22Rv1 (cell line): ENCODE measurements at regions not wholly inside any gene's neighbourhood (a gene's known extent, or its start where the extent isn't known, plus 50 kb on each side); places are given as distances from the start of the nearest gene placed in this dataset.

Experiments
- H3K27ac ChIP-seq: fragments of 450-650 bp; 2 replicates; pipeline ENCODE4 v1.5.1; 2017
- ZFX ChIP-seq: fragments of 450-650 bp; IDR thresholded peaks from 2 replicates; pipeline ENCODE4 v1.6.1; 2017; ENCODE audit warnings: antibody characterized with exemption, borderline replicate concordance
- TF ChIP-seq, protein P1 (sequence below): fragments of 450-650 bp; IDR thresholded peaks from 2 replicates; pipeline ENCODE4 v1.5.1; 2017; ENCODE audit warnings: mild to moderate bottlenecking

DNA sequence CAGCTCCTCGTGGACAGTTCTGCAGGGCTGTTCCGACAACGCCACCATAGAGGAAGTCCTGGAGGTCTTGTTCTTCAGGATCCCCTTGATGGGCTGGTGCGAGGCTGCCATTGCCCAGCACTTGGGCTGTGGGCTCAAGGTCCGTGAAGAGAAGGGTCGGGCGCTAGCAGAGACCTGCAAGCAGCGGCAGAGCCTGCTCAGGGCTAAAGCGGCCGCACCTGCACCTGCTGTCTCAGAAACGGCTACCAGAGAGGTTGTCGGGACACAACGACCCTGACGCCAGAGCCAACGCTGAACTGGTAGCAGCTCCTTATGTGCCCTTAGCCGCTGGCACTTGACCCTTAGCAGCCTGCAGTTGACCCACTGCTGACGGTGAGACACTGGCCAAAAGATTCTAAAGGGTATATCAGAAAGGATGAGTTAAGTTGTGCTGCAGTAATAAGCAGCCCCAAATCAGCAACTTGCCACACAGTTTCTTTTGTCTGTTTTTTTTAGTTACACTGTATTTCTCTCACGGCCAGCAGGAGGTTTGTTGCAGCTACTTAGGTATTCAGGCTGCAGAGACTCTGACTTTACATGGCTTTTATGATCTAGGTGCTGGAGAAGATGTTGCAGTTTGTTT, 55.5 kb upstream of the ST6GAL2 start:
- no peak overlapping the region for H3K27ac ChIP-seq
- TF ChIP-seq, protein P1, sequence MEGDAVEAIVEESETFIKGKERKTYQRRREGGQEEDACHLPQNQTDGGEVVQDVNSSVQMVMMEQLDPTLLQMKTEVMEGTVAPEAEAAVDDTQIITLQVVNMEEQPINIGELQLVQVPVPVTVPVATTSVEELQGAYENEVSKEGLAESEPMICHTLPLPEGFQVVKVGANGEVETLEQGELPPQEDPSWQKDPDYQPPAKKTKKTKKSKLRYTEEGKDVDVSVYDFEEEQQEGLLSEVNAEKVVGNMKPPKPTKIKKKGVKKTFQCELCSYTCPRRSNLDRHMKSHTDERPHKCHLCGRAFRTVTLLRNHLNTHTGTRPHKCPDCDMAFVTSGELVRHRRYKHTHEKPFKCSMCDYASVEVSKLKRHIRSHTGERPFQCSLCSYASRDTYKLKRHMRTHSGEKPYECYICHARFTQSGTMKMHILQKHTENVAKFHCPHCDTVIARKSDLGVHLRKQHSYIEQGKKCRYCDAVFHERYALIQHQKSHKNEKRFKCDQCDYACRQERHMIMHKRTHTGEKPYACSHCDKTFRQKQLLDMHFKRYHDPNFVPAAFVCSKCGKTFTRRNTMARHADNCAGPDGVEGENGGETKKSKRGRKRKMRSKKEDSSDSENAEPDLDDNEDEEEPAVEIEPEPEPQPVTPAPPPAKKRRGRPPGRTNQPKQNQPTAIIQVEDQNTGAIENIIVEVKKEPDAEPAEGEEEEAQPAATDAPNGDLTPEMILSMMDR, result no peak
- no peak for TF ChIP-seq ZFX

DNA sequence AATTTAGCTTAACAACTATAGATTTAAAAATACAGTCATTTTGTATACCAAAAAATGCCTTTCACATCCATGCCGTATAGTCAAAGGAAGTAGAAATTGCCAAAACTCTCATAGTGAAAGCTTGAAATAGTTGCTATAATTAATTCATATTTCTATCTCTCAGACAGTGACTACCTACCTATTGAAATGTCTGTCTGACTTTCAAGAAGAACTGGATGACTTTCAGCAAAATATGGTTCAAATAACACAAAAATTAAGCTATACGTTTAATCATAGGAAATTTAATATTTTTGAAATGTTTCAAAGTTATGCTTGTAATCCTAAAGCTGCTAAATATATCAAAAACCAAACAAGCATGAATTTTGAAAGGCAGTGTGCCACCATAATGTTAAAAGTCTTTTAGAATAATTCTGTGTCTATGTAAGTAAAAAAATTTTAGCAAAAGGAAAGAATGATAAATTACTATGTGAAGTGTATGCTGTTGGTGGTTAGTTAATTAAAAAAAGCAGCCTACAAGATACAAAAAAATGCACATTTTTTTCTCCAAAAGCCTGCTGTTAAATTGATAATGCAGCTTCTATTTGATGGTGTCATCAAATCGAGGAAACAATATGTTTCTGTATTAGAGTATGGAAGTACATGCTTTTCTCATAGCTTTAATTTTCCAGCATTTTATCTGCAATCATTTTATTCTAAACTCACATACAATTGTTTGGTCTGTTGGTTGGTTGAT, 57.7 kb upstream of the ST6GAL2 start:
- no peak overlapping the region for H3K27ac ChIP-seq
- no peak for TF ChIP-seq ZFX
- TF ChIP-seq, protein P1, result no peak

DNA sequence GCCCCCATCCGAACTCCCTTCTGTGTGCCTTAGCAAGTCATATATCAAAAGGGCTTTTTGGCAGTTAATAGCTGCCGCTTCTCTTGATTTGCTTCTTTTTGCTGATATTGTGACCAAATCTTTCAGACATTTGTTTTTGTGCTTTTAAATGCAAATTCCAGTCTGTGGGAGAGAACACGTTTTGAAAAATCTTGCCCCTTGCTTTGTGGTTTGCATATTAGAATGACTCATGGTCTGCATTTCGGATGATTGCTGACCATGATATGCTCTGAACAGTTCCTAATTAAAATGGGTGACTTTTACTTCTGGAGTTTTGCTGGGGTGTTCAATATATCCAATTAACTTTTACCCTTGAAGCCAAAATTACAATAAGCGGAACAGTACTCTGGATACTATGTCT, 58.2 kb upstream of the ST6GAL2 start:
- TF ChIP-seq ZFX, result no peak
- TF ChIP-seq, protein P1, result no peak
- H3K27ac ChIP-seq, result no peak overlapping the region

DNA sequence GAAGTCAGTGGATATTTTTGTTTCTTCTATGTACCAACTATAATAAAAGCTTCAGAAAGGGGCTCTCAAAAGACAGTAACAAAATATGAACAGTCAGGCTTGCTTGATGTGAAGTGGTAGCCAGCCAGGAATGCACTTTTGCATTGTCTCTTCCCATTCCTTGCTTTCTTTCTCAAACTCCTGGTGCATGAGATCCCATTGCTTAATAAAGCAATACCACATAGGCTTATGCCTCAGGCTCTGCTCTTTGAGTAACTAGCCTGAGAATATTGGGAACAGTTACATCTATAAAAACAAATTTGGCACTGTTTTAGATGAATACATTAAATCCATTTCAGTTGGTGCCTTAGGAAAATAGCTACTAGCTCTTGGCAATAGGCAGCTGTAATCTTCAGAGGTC, 62.6 kb upstream of the ST6GAL2 start:
- H3K27ac ChIP-seq, result no peak overlapping the region
- TF ChIP-seq ZFX, result no peak
- TF ChIP-seq, protein P1, result no peak

DNA sequence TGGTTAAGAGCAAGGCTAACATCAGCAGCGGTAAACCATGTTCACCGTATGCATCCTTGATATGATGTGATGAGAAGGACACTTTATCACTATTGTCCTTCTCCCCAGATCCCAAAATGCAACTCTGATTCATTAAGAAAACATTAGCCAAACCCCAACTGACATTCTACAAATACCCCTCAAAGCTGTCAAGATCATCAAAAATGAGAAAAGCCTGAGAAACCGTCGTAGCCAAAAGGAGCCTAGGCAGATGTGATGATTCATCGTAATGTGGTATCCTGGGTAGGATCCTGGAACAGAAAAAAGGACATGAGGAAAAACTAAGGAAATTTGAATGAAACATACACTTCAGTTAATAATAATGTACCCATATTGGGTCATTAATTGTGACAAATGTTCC, 67.3 kb upstream of the ST6GAL2 start:
- H3K27ac ChIP-seq, result no peak overlapping the region
- no peak for TF ChIP-seq ZFX
- TF ChIP-seq, protein P1, result no peak

DNA sequence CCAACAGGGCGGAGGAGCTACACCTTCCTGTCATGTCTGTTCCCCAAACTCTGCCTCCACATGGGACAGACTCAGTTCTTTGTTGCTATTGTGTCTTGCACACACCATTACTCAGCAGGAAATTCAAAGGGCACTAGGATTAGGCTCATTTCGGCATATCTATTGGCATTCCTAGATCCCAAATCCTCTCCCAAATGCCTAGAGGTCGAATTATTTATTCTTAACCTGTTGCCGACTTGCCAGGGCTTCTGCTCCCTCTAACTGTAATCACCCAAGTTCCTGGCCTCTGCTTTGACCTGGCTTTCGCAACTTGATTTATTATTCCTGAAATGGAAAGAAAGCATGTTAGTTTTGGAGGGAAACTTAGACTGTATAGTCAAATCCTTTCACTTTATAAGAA, 67.8 kb upstream of the ST6GAL2 start:
- H3K27ac ChIP-seq, result no peak overlapping the region
- TF ChIP-seq, protein P1, result no peak
- no peak for TF ChIP-seq ZFX

DNA sequence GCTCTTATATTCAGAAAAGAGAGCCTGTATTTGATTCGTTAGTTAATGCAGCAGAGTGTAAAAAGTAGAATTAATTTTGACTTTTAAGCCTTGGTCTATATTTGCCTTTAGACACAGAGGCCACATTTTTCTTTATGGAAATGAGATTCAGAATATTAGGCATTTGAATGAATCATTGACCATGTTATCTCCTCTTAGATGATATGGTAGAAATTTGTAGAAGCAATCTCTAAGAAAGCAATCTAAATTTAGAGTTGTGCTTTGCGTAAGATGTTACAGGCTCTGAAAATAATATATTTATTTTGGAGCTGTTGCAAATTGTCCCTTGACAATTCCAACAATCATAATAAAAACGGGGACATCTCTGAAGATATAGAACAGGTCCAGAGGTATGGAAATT, 68.3 kb upstream of the ST6GAL2 start:
- no peak overlapping the region for H3K27ac ChIP-seq
- no peak for TF ChIP-seq ZFX
- TF ChIP-seq, protein P1, result no peak
